Ammon's horn (tissue), 1 donor: ENCODE measurements at regions not wholly inside any gene's neighbourhood (a gene's known extent, or its start where the extent isn't known, plus 50 kb on each side); places are given as distances from the start of the nearest gene placed in this dataset.
"Not testable (repeated sequence)": the region's sequence is repeated elsewhere in the genome, so short reads cannot be mapped to it uniquely, and the experiment has no call there.

Experiments
- DNase-seq: peaks from one replicate; pipeline ENCODE4 v3.0.0-alpha.2; 2016; ENCODE audit warnings: low spot score

- no peak for DNase-seq
Observed at GRCh38 chr15:96470681-96471310, 140.3 kb downstream of the NR2F2 start.

GRCh38 chr15:96472681-96473080, 142.2 kb downstream of the NR2F2 start:
- DNase-seq, result no peak

- no peak for DNase-seq
Observed at GRCh38 chr15:96473556-96473955, 143.1 kb downstream of the NR2F2 start.

- DNase-seq, result no peak
Observed at GRCh38 chr15:96474231-96474664, 143.7 kb downstream of the NR2F2 start.

- no peak for DNase-seq
Observed at GRCh38 chr15:96477227-96477626, 146.7 kb downstream of the NR2F2 start.

GRCh38 chr15:96484412-96484811, 153.9 kb downstream of the NR2F2 start:
- DNase-seq, result not testable (repeated sequence)

- no peak for DNase-seq
Observed at GRCh38 chr15:96484830-96485229, 154.3 kb downstream of the NR2F2 start.

- no peak for DNase-seq
Observed at GRCh38 chr15:96487245-96487644, 156.7 kb downstream of the NR2F2 start.

- not testable (repeated sequence) for DNase-seq
Observed at GRCh38 chr15:96491066-96491699, 160.7 kb downstream of the NR2F2 start.

- not testable (repeated sequence) for DNase-seq
Observed at GRCh38 chr15:96491700-96492644, 161.5 kb downstream of the NR2F2 start.

GRCh38 chr15:96494505-96494904, 164.0 kb downstream of the NR2F2 start:
- no peak for DNase-seq

GRCh38 chr15:96495386-96495785, 164.9 kb downstream of the NR2F2 start:
- no peak for DNase-seq

- no peak for DNase-seq
Observed at GRCh38 chr15:96497951-96498350, 167.5 kb downstream of the NR2F2 start.

GRCh38 chr15:96500508-96500907, 170.0 kb downstream of the NR2F2 start:
- no peak for DNase-seq

GRCh38 chr15:96501362-96501761, 170.9 kb downstream of the NR2F2 start:
- DNase-seq, result no peak

GRCh38 chr15:96502196-96502595, 171.7 kb downstream of the NR2F2 start:
- DNase-seq, result no peak

- no peak for DNase-seq
Observed at GRCh38 chr15:96503276-96503675, 172.8 kb downstream of the NR2F2 start.

- DNase-seq, result no peak
Observed at GRCh38 chr15:96504371-96504770, 173.9 kb downstream of the NR2F2 start.

- no peak for DNase-seq
Observed at GRCh38 chr15:96505014-96505413, 174.5 kb downstream of the NR2F2 start.

- no peak for DNase-seq
Observed at GRCh38 chr15:96514607-96515285, 184.2 kb downstream of the NR2F2 start.

- no peak for DNase-seq
Observed at GRCh38 chr15:96515371-96515770, 184.9 kb downstream of the NR2F2 start.

GRCh38 chr15:96521386-96521785, 190.9 kb downstream of the NR2F2 start:
- DNase-seq, result no peak
